Ishikawa (cell line): ENCODE measurements at regions not wholly inside any gene's neighbourhood (a gene's known extent, or its start where the extent isn't known, plus 50 kb on each side); places are given as distances from the start of the nearest gene placed in this dataset.

Experiments used
- CREB1 ChIP-seq: IDR thresholded peaks from 2 replicates; pipeline ENCODE4 v1.6.1; 2012; ENCODE audit warnings: low read depth
- EGR1 ChIP-seq: IDR thresholded peaks from 2 replicates; pipeline ENCODE4 v1.6.1; 2012
- EP300 ChIP-seq: IDR thresholded peaks from 2 replicates; pipeline ENCODE4 v1.6.1; 2012; ENCODE audit warnings: borderline replicate concordance
- RAD21 ChIP-seq: IDR thresholded peaks from 2 replicates; pipeline ENCODE4 v1.6.1; 2012; ENCODE audit warnings: low read depth
- TAF1 ChIP-seq: IDR thresholded peaks from 2 replicates; pipeline ENCODE4 v1.6.1; 2012; ENCODE audit warnings: low read depth, mild to moderate bottlenecking
- TCF12 ChIP-seq: IDR thresholded peaks from 2 replicates; pipeline ENCODE4 v1.6.1; 2012; ENCODE audit warnings: low read depth
- YY1 ChIP-seq: IDR thresholded peaks from 2 replicates; pipeline ENCODE4 v1.6.1; 2012; ENCODE audit warnings: low read depth
- ZBTB7A ChIP-seq: IDR thresholded peaks from 2 replicates; pipeline ENCODE4 v1.6.1; 2012; ENCODE audit warnings: low read depth
- TF ChIP-seq, protein P1 (sequence below): IDR thresholded peaks from 2 replicates; pipeline ENCODE4 v1.6.1; 2012
- TF ChIP-seq, protein P2 (sequence below): IDR thresholded peaks from 2 replicates; pipeline ENCODE4 v1.6.1; 2012; ENCODE audit warnings: low read depth, mild to moderate bottlenecking

DNA sequence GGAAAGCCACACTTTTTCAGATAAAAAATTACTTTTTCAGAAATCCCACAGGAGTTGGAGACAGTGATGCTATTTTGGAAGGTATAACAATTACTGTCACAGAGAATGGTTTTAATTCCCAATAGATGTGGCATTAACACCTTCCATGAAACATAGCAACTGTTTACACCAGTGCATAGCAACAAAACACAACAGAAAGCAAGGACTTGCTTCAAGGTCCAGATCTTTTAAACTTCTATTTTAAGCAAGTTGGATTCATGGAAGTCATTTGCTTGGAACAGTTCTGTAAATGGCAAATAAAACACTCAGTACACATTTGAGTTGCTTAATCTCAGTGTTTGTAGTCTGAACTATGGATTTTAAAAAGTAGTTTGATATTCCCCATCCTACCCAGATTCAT is 385.9 kb upstream of the SPRY2 start:
- no peak for TF ChIP-seq TAF1
- TF ChIP-seq, protein P1, sequence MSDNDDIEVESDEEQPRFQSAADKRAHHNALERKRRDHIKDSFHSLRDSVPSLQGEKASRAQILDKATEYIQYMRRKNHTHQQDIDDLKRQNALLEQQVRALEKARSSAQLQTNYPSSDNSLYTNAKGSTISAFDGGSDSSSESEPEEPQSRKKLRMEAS = no peak
- no peak for TF ChIP-seq YY1
- TF ChIP-seq CREB1 = no peak
- TF ChIP-seq EGR1 = no peak
- no peak for TF ChIP-seq EP300
- TF ChIP-seq RAD21 = no peak
- TF ChIP-seq, protein P2, sequence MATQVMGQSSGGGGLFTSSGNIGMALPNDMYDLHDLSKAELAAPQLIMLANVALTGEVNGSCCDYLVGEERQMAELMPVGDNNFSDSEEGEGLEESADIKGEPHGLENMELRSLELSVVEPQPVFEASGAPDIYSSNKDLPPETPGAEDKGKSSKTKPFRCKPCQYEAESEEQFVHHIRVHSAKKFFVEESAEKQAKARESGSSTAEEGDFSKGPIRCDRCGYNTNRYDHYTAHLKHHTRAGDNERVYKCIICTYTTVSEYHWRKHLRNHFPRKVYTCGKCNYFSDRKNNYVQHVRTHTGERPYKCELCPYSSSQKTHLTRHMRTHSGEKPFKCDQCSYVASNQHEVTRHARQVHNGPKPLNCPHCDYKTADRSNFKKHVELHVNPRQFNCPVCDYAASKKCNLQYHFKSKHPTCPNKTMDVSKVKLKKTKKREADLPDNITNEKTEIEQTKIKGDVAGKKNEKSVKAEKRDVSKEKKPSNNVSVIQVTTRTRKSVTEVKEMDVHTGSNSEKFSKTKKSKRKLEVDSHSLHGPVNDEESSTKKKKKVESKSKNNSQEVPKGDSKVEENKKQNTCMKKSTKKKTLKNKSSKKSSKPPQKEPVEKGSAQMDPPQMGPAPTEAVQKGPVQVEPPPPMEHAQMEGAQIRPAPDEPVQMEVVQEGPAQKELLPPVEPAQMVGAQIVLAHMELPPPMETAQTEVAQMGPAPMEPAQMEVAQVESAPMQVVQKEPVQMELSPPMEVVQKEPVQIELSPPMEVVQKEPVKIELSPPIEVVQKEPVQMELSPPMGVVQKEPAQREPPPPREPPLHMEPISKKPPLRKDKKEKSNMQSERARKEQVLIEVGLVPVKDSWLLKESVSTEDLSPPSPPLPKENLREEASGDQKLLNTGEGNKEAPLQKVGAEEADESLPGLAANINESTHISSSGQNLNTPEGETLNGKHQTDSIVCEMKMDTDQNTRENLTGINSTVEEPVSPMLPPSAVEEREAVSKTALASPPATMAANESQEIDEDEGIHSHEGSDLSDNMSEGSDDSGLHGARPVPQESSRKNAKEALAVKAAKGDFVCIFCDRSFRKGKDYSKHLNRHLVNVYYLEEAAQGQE = no peak
- TF ChIP-seq TCF12 = no peak
- no peak for TF ChIP-seq ZBTB7A
